C4-2B (cell line): ENCODE measurements at regions not wholly inside any gene's neighbourhood (a gene's known extent, or its start where the extent isn't known, plus 50 kb on each side); places are given as distances from the start of the nearest gene placed in this dataset.

Experiments
- CTCF ChIP-seq: fragments of 450-650 bp; conservative IDR thresholded peaks from 2 replicates; pipeline ENCODE4 v1.5.1; 2017; ENCODE audit warnings: mild to moderate bottlenecking
- ZFX ChIP-seq: fragments of 450-650 bp; IDR thresholded peaks from 2 replicates; pipeline ENCODE4 v1.6.1; 2017

- no peak for TF ChIP-seq CTCF
- no peak for TF ChIP-seq ZFX
These were observed 251.9 kb downstream of the EIPR1 start for GRCh38 chr2:3125761-3126130.
